ENCODE measurements at regions not wholly inside any gene's neighbourhood (a gene's known extent, or its start where the extent isn't known, plus 50 kb on each side); places are given as distances from the start of the nearest gene placed in this dataset.

GRCh38 chr2:77608510-77608909 lies 86.3 kb upstream of the LRRTM4 start:
- Histone ChIP-seq H3K27ac (replicated peaks) (no peak overlapping the region), H3K4me3 (replicated peaks; ENCODE audit: insufficient read depth, low read length) (no peak overlapping the region), H3K27me3 (ENCODE audit: insufficient read depth, poor library complexity, severe bottlenecking) (no peaks in the 10 kb centered on the region)
- DNase-seq (ENCODE audit: low read depth in 1 of 2, low spot score in 1 of 2) = no peak
- TF ChIP-seq SPI1 (IDR thresholded peaks at IDR 0.05; ENCODE audit: borderline replicate concordance, low read depth) = no peak
- no peak for TF ChIP-seq CTCF (IDR thresholded peaks at IDR 0.05; ENCODE audit: insufficient read depth, low read length)
- no peak for TF ChIP-seq REST (IDR thresholded peaks at IDR 0.05; ENCODE audit: insufficient replicate concordance, low read depth)
- TF ChIP-seq POLR2AphosphoS5 (IDR thresholded peaks at IDR 0.05; ENCODE audit: low read depth) = no peak
- no peak for TF ChIP-seq GABPA (IDR thresholded peaks at IDR 0.05; ENCODE audit: low read depth)

- H3K27ac ChIP-seq (replicated peaks) = no peak overlapping the region
- H3K27me3 ChIP-seq (ENCODE audit: insufficient read depth, poor library complexity, severe bottlenecking) = no peaks in the 10 kb centered on the region
- TF ChIP-seq GABPA (IDR thresholded peaks at IDR 0.05; ENCODE audit: low read depth) (no peak), SPI1 (IDR thresholded peaks at IDR 0.05; ENCODE audit: borderline replicate concordance, low read depth) (0 out of 2 replicates have a peak, but pooled peaks have one; percentile 9)
- no peak for DNase-seq (ENCODE audit: low read depth in 1 of 2, low spot score in 1 of 2)
- H3K4me3 ChIP-seq (replicated peaks; ENCODE audit: insufficient read depth, low read length) = no peak overlapping the region
Measured at GRCh38 chr2:77629539-77629938, 107.4 kb upstream of the LRRTM4 start.

GRCh38 chr2:77631007-77631406 lies 108.8 kb upstream of the LRRTM4 start:
- no peaks in the 10 kb centered on the region for H3K27me3 ChIP-seq (ENCODE audit: insufficient read depth, poor library complexity, severe bottlenecking)
- H3K27ac ChIP-seq (replicated peaks) = no peak overlapping the region
- no peak for DNase-seq (ENCODE audit: low read depth in 1 of 2, low spot score in 1 of 2)
- TF ChIP-seq SPI1 (IDR thresholded peaks at IDR 0.05; ENCODE audit: borderline replicate concordance, low read depth) = no peak
- TF ChIP-seq POLR2AphosphoS5 (IDR thresholded peaks at IDR 0.05; ENCODE audit: low read depth) = no peak
- TF ChIP-seq REST (IDR thresholded peaks at IDR 0.05; ENCODE audit: insufficient replicate concordance, low read depth) = no peak
- TF ChIP-seq GABPA (IDR thresholded peaks at IDR 0.05; ENCODE audit: low read depth) = no peak
- TF ChIP-seq CTCF (IDR thresholded peaks at IDR 0.05; ENCODE audit: insufficient read depth, low read length) = no peak
- H3K4me3 ChIP-seq (replicated peaks; ENCODE audit: insufficient read depth, low read length) = no peak overlapping the region

GRCh38 chr2:77633601-77634000 lies 111.4 kb upstream of the LRRTM4 start:
- no peak overlapping the region for H3K4me3 ChIP-seq (replicated peaks; ENCODE audit: insufficient read depth, low read length)
- no peaks in the 10 kb centered on the region for H3K27me3 ChIP-seq (ENCODE audit: insufficient read depth, poor library complexity, severe bottlenecking)
- no peak overlapping the region for H3K27ac ChIP-seq (replicated peaks)
- no peak for DNase-seq (ENCODE audit: low read depth in 1 of 2, low spot score in 1 of 2)
- TF ChIP-seq SPI1 (IDR thresholded peaks at IDR 0.05; ENCODE audit: borderline replicate concordance, low read depth) = no peak
- TF ChIP-seq REST (IDR thresholded peaks at IDR 0.05; ENCODE audit: insufficient replicate concordance, low read depth) = no peak
- TF ChIP-seq GABPA (IDR thresholded peaks at IDR 0.05; ENCODE audit: low read depth) = no peak
- no peak for TF ChIP-seq POLR2AphosphoS5 (IDR thresholded peaks at IDR 0.05; ENCODE audit: low read depth)
- TF ChIP-seq CTCF (IDR thresholded peaks at IDR 0.05; ENCODE audit: insufficient read depth, low read length) = no peak
